ENCODE measurements at regions not wholly inside any gene's neighbourhood (a gene's known extent, or its start where the extent isn't known, plus 50 kb on each side); places are given as distances from the start of the nearest gene placed in this dataset.

- no TSS peak for BruUV-seq (replicated peaks)
- DNase-seq (no peak), ATAC-seq (ENCODE audit: low read depth) (no peak)
- Histone ChIP-seq H4K5ac (ENCODE audit: low read depth, low read length) (no peak overlapping the region), H2AFZ (replicated peaks; ENCODE audit: low read length, poor library complexity) (no peak overlapping the region), H4K20me1 (ENCODE audit: insufficient read depth, low read length) (no peaks in the 10 kb centered on the region), H2BK5ac (ENCODE audit: low read depth, low read length, poor library complexity, severe bottlenecking) (no peak overlapping the region), H3K4me3 (ENCODE audit: insufficient read depth, low read depth, low read length) (no peak overlapping the region), H2BK20ac (ENCODE audit: low read depth, low read length) (no peak overlapping the region), H3K23ac (ENCODE audit: low read depth, low read length) (no peak overlapping the region), H3K9ac (ENCODE audit: low read depth, low read length) (no peak overlapping the region), H2AK9ac (replicated peaks; ENCODE audit: low read depth, low read length, poor library complexity) (no peak overlapping the region), H3K18ac (ENCODE audit: low read depth, low read length) (no peak overlapping the region), H3K9me3 (ENCODE audit: control insufficient read depth, insufficient read depth, low read length) (no peaks in the 10 kb centered on the region), H3K27ac (ENCODE audit: insufficient read depth, low read length) (no peak overlapping the region), H3K36me3 (ENCODE audit: control insufficient read depth, insufficient read depth, low read length) (no peaks in the 10 kb centered on the region), H3K27me3 (ENCODE audit: control insufficient read depth, insufficient read depth, low read length) (no peaks in the 10 kb centered on the region; the same call in 1 of the 2 replicates), H4K91ac (ENCODE audit: insufficient read depth, low read depth, low read length) (no peak overlapping the region), H3K56ac (ENCODE audit: extremely low read depth, insufficient read depth, low read length) (no peak overlapping the region), H3K4me2 (ENCODE audit: low read depth, low read length) (no peak overlapping the region), H4K8ac (ENCODE audit: low read depth in 2 of 2, low read length in 2 of 2) (no peak overlapping the region), H2AK5ac (ENCODE audit: low read depth, low read length) (no peak overlapping the region), H2BK120ac (ENCODE audit: low read depth, low read length) (no peak overlapping the region), H3K79me1 (ENCODE audit: low read depth in 1 of 2, low read length in 2 of 2) (no peaks in the 10 kb centered on the region), H3K9me1 (ENCODE audit: insufficient read depth, low read length) (no peaks in the 10 kb centered on the region), H3K14ac (replicated peaks; ENCODE audit: low read depth, low read length) (no peak overlapping the region), H2BK15ac (ENCODE audit: low read depth, low read length) (no peak overlapping the region), H3K4me1 (ENCODE audit: control insufficient read depth, insufficient read depth, low read length) (no peaks in the 10 kb centered on the region), H3K4ac (ENCODE audit: low read depth, low read length) (no peak overlapping the region)
- no peak for TF ChIP-seq ELK1 (IDR thresholded peaks at IDR 0.05; ENCODE audit: borderline replicate concordance, low read depth, low read length)
- TF ChIP-seq POLR2A (IDR thresholded peaks at IDR 0.05; ENCODE audit: low read depth, low read length), result no peak
- TF ChIP-seq CTCF (conservative IDR thresholded peaks at IDR 0.05; ENCODE audit: low read depth, low read length), result no peak
- TF ChIP-seq RAD21 (IDR thresholded peaks at IDR 0.05; ENCODE audit: low read length), result no peak
- no peak for TF ChIP-seq RFX5 (IDR thresholded peaks at IDR 0.05; ENCODE audit: low read depth, low read length)
- no peak for TF ChIP-seq MAFK (IDR thresholded peaks at IDR 0.05; ENCODE audit: low read depth, low read length)
- TF ChIP-seq, protein P1, sequence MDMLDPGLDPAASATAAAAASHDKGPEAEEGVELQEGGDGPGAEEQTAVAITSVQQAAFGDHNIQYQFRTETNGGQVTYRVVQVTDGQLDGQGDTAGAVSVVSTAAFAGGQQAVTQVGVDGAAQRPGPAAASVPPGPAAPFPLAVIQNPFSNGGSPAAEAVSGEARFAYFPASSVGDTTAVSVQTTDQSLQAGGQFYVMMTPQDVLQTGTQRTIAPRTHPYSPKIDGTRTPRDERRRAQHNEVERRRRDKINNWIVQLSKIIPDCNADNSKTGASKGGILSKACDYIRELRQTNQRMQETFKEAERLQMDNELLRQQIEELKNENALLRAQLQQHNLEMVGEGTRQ (IDR thresholded peaks at IDR 0.05; ENCODE audit: low read depth, low read length), result no peak
- no peak for TF ChIP-seq RCOR1 (IDR thresholded peaks at IDR 0.05; ENCODE audit: insufficient replicate concordance, low read length)
- TF ChIP-seq FOS (IDR thresholded peaks at IDR 0.05; ENCODE audit: low read depth, low read length), result no peak
- TF ChIP-seq BHLHE40 (IDR thresholded peaks at IDR 0.05; ENCODE audit: low read depth, low read length), result no peak
- ChIA-PET CTCF (no interaction called here), POLR2A (ENCODE audit: unreplicated experiment) (interaction anchor here (0.6 kb wide), 1 partner anchor 11 kb away, joined by 3 read pairs; no protein-coding TSS in a partner anchor)
- intact Hi-C loops (cut with micrococcal nuclease), result no loop called here
- in situ Hi-C loops (cut with MboI; ENCODE audit: low sequenced_read_pairs), result no loop called here
- dilution Hi-C loops (cut with HindIII; ENCODE audit: low sequenced_read_pairs, unreplicated experiment), result no loop called here
These were observed 218.9 kb downstream of the SEC23A start for GRCh38 chr14:38884109-38884508.
